GM04503 (cell line): ENCODE measurements at regions not wholly inside any gene's neighbourhood (a gene's known extent, or its start where the extent isn't known, plus 50 kb on each side); places are given as distances from the start of the nearest gene placed in this dataset.
"Not testable (repeated sequence)": the region's sequence is repeated elsewhere in the genome, so short reads cannot be mapped to it uniquely, and the experiment has no call there.

ENCODE experiments used
- DNase-seq: peaks from one replicate; pipeline ENCODE4 v3.0.0-alpha.2; 2012; ENCODE audit warnings: low read depth

- DNase-seq = no peak
Measured at GRCh38 chr16:51852892-51853291, 694.1 kb downstream of the TOX3 start.

- DNase-seq = no peak
Measured at GRCh38 chr16:51851111-51851510, 695.8 kb downstream of the TOX3 start.

DNA sequence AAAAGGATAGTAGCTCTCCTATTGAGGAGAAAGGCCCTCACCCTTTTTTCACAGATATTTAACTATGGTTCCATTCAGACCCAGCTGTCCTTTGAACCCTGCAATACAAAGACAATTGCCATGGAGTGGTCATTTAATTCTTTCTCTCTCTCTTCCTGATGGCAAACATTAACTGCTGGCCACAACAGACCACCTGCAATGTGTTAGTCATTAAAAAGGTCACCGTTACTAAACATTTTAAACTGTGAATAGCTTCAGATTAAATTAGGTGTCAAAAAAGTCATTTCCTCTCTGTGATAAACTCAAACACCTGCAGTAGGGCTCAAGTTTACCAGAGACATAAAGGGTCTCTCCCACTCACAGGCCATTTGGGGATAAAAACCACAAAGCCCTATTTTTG lies 697.2 kb downstream of the TOX3 start:
- no peak for DNase-seq

GRCh38 chr16:51845586-51846305 lies 694.7 kb upstream of the SALL1 start:
- DNase-seq = no peak

DNA sequence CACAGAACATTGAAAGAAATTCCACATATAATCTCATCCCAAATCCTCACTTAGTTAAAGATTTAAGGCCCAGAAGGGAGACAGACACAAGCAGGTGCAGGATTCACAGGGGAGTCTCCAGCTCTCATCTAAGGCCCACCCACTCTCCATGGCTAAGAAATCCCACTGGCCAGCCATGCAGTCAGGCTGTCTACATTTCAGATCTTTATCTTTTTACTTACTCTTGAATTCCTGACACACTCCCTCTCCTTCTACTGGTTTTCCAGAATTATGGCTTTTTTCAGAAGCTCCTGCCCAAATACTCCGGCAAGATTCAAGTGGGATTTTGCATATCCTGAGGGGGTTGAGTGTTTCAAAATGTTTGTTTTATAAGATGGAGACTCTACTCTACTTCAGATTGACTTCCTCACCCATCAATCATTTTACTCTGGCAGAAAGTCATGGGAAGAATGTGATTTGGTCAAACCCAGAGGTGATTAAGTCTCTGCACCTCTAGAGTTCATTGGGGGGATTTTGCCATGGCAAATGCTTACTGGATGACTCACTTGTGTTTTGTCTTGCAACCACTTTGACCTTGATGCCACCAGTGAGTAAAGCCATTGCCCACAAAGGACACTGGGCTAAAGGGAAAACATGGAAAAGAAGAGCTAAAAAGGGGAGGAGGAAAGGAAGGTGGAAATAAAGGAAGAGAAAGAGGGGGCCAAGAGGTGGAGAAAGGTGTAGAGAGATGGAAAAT lies 688.8 kb upstream of the SALL1 start:
- DNase-seq = no peak

DNA sequence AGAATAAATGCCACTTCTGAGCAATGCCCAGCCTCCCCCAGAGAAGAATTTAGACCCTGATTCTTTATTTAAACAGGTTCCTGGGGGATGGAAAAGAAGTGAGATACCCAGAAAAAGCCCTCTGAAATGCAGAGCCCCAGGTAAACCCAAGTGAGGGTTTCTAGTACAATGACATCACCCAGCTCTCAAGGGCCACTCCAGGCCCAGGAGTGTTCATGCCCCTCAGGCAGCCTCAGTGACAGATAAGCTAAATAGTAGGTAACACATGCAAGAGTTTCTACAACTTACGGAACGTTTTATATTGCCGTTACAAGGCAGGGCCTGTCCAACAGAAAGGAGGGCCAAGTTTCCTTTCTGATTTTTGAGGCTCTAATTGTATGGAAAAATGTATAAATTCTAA lies 683.7 kb upstream of the SALL1 start:
- no peak for DNase-seq

GRCh38 chr16:51834133-51834532 lies 683.1 kb upstream of the SALL1 start:
- DNase-seq = no peak

- no peak for DNase-seq
Measured at GRCh38 chr16:51831595-51832367, 680.7 kb upstream of the SALL1 start.

DNA sequence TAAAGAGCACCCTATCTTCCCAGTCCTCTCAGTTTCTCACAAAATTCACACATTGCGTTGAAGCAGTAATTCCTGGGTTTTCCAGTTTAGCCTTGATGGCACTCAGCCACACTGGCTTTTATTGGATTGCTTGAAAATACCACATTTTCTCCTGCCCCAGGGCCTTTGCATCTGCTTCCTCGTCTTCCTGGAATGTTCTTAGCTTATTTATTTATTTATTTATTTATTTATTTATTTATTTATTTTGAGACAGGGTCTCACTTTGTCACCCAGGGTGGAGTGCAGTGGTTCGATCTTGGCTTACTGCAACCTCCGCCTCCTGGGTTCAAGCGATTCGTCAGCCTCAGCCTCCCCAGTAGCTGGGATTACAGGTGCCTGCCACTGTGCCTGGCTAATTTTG lies 680.0 kb upstream of the SALL1 start:
- DNase-seq = not testable (repeated sequence)

DNA sequence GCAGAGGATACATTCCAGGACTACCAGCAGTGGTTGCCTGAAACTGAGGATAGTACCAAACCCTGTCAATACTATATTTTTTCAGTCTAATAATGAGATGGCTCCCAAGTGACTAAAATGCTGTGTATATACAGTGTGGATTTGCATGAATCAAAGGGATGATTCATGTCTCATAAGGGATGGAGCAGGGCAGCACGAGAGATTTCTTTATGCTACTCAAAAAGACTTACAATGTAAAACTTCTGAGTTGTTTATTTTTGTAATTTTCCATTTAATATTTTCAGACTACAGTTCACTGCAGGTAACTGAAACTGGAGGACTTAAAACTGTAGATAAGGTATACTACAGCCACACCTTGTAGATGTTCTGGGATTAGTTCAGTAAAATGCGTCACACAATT lies 674.7 kb upstream of the SALL1 start:
- DNase-seq = no peak

DNA sequence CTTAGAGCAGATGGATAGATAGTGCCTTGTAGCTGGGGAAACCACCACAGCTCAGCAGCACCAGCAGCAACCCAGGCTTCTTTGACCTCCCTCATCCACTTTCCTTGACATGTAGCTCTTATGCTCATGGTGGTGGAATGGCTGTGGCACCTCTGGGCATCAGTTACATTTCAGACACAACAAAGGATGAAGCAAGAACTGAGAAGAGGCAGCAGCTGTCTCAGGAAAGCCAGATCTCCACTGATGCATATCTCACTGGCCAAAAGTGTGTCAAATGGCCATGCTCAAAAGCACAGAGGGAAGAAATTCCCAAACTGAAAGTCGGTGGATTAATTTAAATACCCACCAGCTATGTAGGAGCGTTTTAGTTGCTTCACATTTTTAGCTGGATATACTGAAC lies 671.4 kb upstream of the SALL1 start:
- no peak for DNase-seq

GRCh38 chr16:51821527-51821926 lies 670.5 kb upstream of the SALL1 start:
- DNase-seq = no peak

- no peak for DNase-seq
Measured at GRCh38 chr16:51820176-51820575, 669.1 kb upstream of the SALL1 start.

GRCh38 chr16:51818342-51818944 lies 667.4 kb upstream of the SALL1 start:
- DNase-seq = no peak

- DNase-seq = no peak
Measured at GRCh38 chr16:51816929-51817328, 665.9 kb upstream of the SALL1 start.

GRCh38 chr16:51815523-51815922 lies 664.5 kb upstream of the SALL1 start:
- DNase-seq = no peak

DNA sequence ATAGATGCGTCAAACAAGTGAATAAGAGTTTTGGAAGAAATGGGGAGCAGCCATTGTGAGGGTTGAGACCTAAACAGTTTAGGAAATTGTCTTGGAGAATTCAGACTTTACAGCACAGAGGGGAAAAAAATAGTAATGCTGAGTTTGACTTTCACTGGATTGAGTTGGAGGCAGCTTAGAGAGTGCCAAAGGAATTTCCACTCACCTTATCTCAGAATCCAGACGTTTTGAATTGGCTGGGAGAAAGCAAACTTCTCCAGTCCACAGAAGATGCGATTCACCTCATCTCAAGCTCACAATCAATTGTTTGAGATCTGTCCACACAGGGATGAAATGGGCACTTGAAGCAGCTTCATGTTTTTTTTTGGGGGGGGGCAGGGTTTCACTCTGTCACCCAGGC lies 663.5 kb upstream of the SALL1 start:
- no peak for DNase-seq

DNA sequence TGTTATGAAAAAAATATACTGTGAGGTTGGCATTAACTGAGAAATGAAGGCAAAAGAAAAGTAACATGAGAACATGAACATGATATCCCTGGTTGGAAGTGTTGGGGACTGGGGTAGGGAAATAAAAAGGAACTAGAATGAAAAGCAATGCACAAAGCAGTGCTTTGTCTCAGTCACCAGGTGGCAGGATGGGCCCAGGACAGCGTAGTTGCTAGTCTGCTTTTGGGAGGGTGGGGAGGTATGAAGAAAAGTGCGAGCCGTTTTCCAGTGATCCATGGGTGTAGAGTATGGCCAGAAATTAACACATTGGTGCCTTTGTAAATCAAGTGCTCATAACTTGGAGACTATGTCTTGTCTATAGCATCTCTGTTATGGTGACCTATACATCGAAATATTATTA lies 662.5 kb upstream of the SALL1 start:
- no peak for DNase-seq

GRCh38 chr16:51812945-51813344 lies 661.9 kb upstream of the SALL1 start:
- no peak for DNase-seq

DNA sequence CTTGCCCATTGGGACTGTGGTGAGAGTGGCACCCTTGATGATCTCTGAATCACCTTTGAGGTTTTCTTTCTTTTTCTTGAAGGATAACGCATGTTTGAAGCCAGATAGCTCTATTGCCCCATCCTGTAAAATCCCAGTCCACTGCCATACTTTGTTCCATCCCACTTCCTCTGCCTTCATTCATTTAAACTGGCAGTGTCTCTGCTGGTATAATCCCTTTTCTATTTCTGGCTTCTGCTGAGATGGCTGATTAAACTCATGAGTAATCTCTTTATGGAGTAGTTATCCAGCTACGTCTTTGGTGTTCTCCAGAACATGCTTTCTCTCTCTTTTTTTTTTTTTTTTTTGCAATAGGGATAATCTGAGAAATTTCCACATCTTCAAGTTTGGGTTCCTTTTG lies 656.5 kb upstream of the SALL1 start:
- DNase-seq = no peak

DNA sequence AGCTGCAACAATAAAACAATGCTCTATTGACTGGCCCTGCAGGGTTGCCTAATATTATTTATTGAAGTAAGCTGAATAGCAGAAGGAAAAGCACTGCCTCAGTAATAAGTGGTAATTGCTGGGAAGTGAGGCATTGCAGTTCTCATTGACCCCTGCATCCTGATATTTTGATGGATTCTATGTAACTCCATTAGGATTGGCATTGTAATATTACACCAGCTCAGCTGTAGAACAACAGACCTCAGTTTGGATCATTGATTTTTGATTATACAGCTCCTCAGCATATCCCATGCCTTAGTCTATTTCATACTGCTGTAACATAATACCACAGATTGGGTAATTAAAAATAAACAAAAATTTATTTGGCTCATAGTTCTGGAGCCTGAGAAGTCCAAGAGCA lies 650.6 kb upstream of the SALL1 start:
- no peak for DNase-seq

DNA sequence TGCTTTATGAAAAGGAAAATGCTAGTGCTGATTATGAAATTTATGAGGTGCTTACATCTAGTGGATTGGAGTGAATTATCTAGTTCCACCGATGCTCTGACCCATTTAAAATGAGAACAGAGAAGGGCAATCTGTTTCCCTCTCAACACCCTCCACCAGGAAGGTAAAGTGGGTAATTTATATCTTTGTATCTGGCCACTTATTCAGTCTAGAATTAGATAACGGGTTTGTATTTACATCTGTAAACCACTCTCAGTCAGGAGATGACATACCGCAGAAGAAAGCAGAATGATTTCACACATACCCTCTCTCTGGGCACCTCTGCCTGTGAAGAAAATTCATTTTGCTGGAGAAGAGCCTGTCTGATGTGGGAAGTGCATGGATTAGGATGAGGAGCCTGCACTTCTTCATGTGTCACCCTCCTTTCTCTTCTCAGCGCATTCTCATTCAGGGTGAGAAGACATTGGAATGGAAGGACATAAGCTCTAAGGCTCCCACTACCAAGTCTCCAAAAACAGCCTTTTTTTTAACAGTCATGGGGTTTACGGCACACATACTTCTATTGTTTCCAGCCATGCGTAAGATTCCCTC lies 646.7 kb upstream of the SALL1 start:
- DNase-seq = no peak
